Right hindlimb (tissue), 1 donor: ENCODE measurements at regions not wholly inside any gene's neighbourhood (a gene's known extent, or its start where the extent isn't known, plus 50 kb on each side); places are given as distances from the start of the nearest gene placed in this dataset.

ENCODE experiments used
- DNase-seq: peaks from one replicate; pipeline ENCODE4 v3.0.0-alpha.2; 2018

GRCh38 chrX:85517994-85518718 is 138.7 kb upstream of the POF1B start:
- no peak for DNase-seq

- no peak for DNase-seq
These were observed 136.7 kb upstream of the POF1B start for GRCh38 chrX:85516131-85516530.

GRCh38 chrX:85506871-85507270 is 127.4 kb upstream of the POF1B start:
- no peak for DNase-seq

GRCh38 chrX:85505801-85506200 is 126.3 kb upstream of the POF1B start:
- DNase-seq = no peak

GRCh38 chrX:85504381-85504780 is 124.9 kb upstream of the POF1B start:
- no peak for DNase-seq

- no peak for DNase-seq
These were observed 124.0 kb upstream of the POF1B start for GRCh38 chrX:85503258-85504158.

GRCh38 chrX:85501349-85501748 is 121.9 kb upstream of the POF1B start:
- no peak for DNase-seq

GRCh38 chrX:85499400-85499799 is 119.9 kb upstream of the POF1B start:
- DNase-seq = no peak

- DNase-seq = no peak
These were observed 114.4 kb upstream of the POF1B start for GRCh38 chrX:85493821-85494220.

GRCh38 chrX:85454295-85454694 is 74.8 kb upstream of the POF1B start:
- DNase-seq = no peak

- DNase-seq = no peak
These were observed 65.1 kb upstream of the POF1B start for GRCh38 chrX:85444613-85445012.
